Activated CD8-positive, alpha-beta T cell treated with anti-CD3 and anti-CD28 coated beads for 36 hours (primary cell): ENCODE measurements at regions not wholly inside any gene's neighbourhood (a gene's known extent, or its start where the extent isn't known, plus 50 kb on each side); places are given as distances from the start of the nearest gene placed in this dataset.

Experiments used
- ATAC-seq: fragments of 200-7000 bp; cut with Tn5 transposase; one replicate; pipeline ENCODE4 v1.10.0; 2021; ENCODE audit warnings: mild to moderate bottlenecking, moderate library complexity
- CTCF ChIA-PET: fragments of 350-600 bp; sonication (Branson Sonifier 250); formaldehyde crosslinking; loops from one replicate; lab custom pipeline; 2021; ENCODE audit warnings: antibody characterized with exemption; lab: Charles Lee
- POLR2A ChIA-PET: fragments of 350-600 bp; sonication (Branson Sonifier 250); formaldehyde crosslinking; loops from one replicate; lab custom pipeline; 2021; ENCODE audit warnings: antibody characterized with exemption; lab: Charles Lee
- DNase-seq: peaks from one replicate; pipeline ENCODE4 v3.0.0-alpha.2; 2020
- H3K27ac Mint-ChIP-seq: one replicate; pipeline ENCODE4 v1.8.0; 2021; ENCODE audit warnings: mild to moderate bottlenecking, mixed read lengths
- H3K27me3 Mint-ChIP-seq: one replicate; pipeline ENCODE4 v1.8.0; 2021; ENCODE audit warnings: mixed read lengths
- H3K36me3 Mint-ChIP-seq: one replicate; pipeline ENCODE4 v1.8.0; 2021; ENCODE audit warnings: low read depth, mixed read lengths
- H3K4me1 Mint-ChIP-seq: one replicate; pipeline ENCODE4 v1.8.0; 2021; ENCODE audit warnings: low read depth, mixed read lengths
- H3K4me3 Mint-ChIP-seq: one replicate; pipeline ENCODE4 v1.8.0; 2021; ENCODE audit warnings: mild to moderate bottlenecking, moderate library complexity, mixed read lengths
- H3K9me3 Mint-ChIP-seq: one replicate; pipeline ENCODE4 v1.8.0; 2021; ENCODE audit warnings: mixed read lengths
- intact Hi-C: fragments of 100-400 bp; cut with micrococcal nuclease; formaldehyde crosslinking; loops from one replicate; pipeline ENCODE4 v1.10.0; 2022
- TF ChIP-seq, protein P1 (sequence below): fragments of 200-600 bp; IDR thresholded peaks from one replicate; pipeline ENCODE4 v1.8.0; 2022; ENCODE audit warnings: antibody characterized with exemption, mild to moderate bottlenecking

DNA sequence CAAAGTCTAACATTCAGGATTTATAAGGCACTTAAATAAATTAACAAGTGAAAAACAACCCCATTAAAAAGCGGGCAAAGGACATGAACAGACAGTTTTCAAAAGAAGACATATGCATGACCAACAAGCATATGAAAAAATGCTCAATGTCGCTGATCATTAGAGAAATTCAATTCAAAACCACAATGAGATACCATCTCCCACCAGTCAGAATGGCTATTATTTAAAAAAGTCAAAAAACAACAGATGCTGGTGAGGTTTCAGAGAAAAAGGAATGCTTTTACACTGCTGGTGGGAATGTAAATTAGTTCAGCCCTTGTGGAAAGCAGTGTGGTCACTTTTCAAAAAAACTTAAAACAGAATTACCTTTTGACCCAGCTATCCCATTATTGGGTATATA lies 60.7 kb upstream of the BDKRB2 start:
- H3K4me3 Mint-ChIP-seq: no peak overlapping the region
- H3K36me3 Mint-ChIP-seq: no peaks in the 10 kb centered on the region
- ChIA-PET CTCF (no interaction called here), POLR2A (no interaction called here)
- no peak for DNase-seq
- TF ChIP-seq, protein P1, sequence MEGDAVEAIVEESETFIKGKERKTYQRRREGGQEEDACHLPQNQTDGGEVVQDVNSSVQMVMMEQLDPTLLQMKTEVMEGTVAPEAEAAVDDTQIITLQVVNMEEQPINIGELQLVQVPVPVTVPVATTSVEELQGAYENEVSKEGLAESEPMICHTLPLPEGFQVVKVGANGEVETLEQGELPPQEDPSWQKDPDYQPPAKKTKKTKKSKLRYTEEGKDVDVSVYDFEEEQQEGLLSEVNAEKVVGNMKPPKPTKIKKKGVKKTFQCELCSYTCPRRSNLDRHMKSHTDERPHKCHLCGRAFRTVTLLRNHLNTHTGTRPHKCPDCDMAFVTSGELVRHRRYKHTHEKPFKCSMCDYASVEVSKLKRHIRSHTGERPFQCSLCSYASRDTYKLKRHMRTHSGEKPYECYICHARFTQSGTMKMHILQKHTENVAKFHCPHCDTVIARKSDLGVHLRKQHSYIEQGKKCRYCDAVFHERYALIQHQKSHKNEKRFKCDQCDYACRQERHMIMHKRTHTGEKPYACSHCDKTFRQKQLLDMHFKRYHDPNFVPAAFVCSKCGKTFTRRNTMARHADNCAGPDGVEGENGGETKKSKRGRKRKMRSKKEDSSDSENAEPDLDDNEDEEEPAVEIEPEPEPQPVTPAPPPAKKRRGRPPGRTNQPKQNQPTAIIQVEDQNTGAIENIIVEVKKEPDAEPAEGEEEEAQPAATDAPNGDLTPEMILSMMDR: no peak
- H3K27ac Mint-ChIP-seq: no peak overlapping the region
- ATAC-seq: no peak
- H3K27me3 Mint-ChIP-seq: peaks cover 8% of the 10 kb centered on the region
- H3K4me1 Mint-ChIP-seq: no peaks in the 10 kb centered on the region
- H3K9me3 Mint-ChIP-seq: peaks cover 7% of the 10 kb centered on the region
- intact Hi-C loops: no loop called here

DNA sequence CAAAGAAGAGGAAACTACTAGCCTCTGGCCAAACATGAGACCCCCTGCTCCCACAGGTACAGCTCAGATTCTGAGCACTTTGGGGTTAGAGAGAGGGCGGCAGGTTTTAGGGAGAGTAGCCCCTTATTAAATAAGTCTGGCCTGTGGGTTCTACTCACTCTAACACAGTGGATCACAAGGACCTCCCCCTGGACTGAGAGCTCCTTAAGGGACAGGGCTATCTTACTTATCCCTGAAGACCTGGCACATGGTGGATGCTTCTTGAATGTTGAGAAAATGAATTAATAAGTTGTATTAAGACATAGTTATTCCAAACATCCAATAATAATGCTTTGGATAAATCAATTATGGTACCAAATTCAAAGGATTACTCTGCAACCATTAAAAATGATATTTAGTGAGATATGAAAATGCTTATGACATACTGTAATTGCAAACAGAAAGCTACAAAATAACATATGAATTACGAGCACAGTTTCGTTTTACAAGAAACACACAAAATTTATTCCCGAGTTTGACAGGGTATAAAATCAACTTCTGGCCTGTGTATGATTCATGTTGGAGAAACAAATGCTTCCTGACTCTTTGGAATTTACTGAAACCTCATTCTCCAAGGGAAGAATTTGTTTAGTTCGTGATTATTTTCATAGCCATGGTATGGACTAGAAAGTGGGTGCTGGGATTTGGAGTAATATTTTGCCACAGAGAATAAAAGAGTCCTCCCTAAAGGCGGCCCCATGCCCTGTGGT lies 59.3 kb upstream of the BDKRB2 start:
- Mint-ChIP-seq H3K27ac (no peak overlapping the region), H3K4me3 (no peak overlapping the region), H3K27me3 (peaks cover 8% of the 10 kb centered on the region), H3K4me1 (no peaks in the 10 kb centered on the region), H3K36me3 (no peaks in the 10 kb centered on the region), H3K9me3 (peaks cover 7% of the 10 kb centered on the region)
- TF ChIP-seq, protein P1: no peak
- no peak for ATAC-seq
- no peak for DNase-seq
- POLR2A ChIA-PET: no interaction called here
- intact Hi-C loops: no loop called here
- CTCF ChIA-PET: no interaction called here

DNA sequence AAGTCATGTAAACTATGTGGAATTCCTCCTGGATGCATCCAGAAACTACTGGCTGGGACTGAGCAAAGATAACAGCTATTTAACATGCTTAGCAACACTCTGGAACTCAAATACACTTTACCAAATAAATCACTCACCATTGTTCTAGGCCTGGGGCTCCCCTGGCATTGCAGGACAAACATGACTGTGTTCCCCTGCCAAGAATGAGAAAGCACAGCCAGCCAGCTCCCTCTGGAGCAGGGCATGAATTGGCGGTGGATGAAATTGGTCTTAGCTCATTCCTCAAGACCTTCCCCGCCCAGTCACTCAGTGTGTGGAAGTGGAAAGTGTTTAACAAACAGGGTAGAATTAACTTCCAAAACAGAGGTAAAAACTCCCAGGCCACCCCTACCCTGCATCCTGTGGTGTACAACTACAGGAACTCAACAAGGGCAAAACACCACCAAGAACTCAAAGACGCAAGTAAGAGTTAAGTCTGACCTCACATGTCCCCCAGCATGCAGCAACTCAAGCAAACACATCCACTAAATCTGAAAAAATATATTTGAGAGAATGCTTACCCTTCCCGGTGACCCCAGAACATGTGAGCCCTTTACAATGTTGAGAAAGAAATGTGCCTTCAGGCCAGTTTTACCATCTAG lies 58.4 kb upstream of the BDKRB2 start:
- POLR2A ChIA-PET: no interaction called here
- intact Hi-C loops: no loop called here
- Mint-ChIP-seq H3K4me3 (no peak overlapping the region), H3K27me3 (peaks cover 8% of the 10 kb centered on the region), H3K4me1 (no peaks in the 10 kb centered on the region), H3K27ac (no peak overlapping the region), H3K36me3 (no peaks in the 10 kb centered on the region), H3K9me3 (peaks cover 7% of the 10 kb centered on the region)
- CTCF ChIA-PET: no interaction called here
- no peak for ATAC-seq
- no peak for DNase-seq
- TF ChIP-seq, protein P1: no peak

DNA sequence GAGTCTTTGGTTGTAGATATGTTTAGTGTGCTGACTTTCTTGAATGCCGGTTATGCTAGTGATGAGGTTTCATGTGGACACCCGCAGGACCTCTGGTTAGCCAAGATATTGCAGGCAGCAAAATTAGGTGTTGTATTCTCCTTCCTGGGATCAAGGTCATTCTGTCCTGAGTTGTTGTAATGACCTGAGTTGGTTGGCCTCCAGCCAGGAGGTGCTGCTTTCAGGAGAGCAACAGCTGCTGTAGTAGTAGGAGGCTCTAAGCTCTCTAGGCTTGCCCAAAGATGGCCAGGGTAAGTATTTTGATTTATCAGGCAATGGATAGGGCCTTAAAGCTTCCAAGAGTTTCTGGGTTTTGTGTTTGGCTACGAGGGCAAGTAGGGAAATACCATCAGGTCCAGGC lies 56.0 kb upstream of the BDKRB2 start:
- no peaks in the 10 kb centered on the region for H3K4me1 Mint-ChIP-seq
- no peak overlapping the region for H3K27ac Mint-ChIP-seq
- H3K27me3 Mint-ChIP-seq: peaks cover 4% of the 10 kb centered on the region
- H3K4me3 Mint-ChIP-seq: no peak overlapping the region
- H3K36me3 Mint-ChIP-seq: no peaks in the 10 kb centered on the region
- peaks cover 4% of the 10 kb centered on the region for H3K9me3 Mint-ChIP-seq
- DNase-seq (no peak), ATAC-seq (no peak)
- TF ChIP-seq, protein P1: no peak
- intact Hi-C loops: no loop called here
- ChIA-PET CTCF (interaction anchor here (1.1 kb wide), 1 partner anchor 9 kb away, joined by 3 read pairs; no protein-coding TSS in a partner anchor), POLR2A (no interaction called here)

DNA sequence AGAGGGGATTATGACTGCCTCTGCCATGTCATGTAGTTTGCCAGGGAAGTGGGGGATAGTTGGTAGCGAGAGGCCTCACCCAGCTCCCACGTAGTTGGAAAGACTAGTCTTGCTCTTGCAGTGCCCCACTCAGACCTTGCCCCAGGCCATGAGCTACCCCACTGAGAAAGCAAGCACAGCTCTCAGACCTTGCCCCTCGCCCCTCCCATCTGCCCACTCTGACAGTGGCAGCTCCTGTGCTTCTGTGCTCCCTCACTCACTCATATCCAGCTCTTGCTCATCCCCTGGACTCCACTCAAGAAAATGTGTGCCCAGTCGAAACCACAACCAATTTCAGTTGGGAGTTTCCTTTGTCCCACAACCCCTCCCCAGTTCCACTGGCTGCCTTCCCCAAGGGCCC lies 55.5 kb upstream of the BDKRB2 start:
- H3K4me3 Mint-ChIP-seq: no peak overlapping the region
- CTCF ChIA-PET: no interaction called here
- DNase-seq: no peak
- no peaks in the 10 kb centered on the region for H3K4me1 Mint-ChIP-seq
- H3K9me3 Mint-ChIP-seq: peaks cover 3% of the 10 kb centered on the region
- POLR2A ChIA-PET: no interaction called here
- intact Hi-C loops: no loop called here
- peaks cover 6% of the 10 kb centered on the region for H3K27me3 Mint-ChIP-seq
- no peak overlapping the region for H3K27ac Mint-ChIP-seq
- ATAC-seq: no peak
- TF ChIP-seq, protein P1: no peak
- H3K36me3 Mint-ChIP-seq: no peaks in the 10 kb centered on the region
